Ishikawa (cell line): ENCODE measurements at regions not wholly inside any gene's neighbourhood (a gene's known extent, or its start where the extent isn't known, plus 50 kb on each side); places are given as distances from the start of the nearest gene placed in this dataset.

Experiments used
- CEBPB ChIP-seq: IDR thresholded peaks from 2 replicates; pipeline ENCODE4 v1.6.1; 2012
- CREB1 ChIP-seq: IDR thresholded peaks from 2 replicates; pipeline ENCODE4 v1.6.1; 2012; ENCODE audit warnings: low read depth
- EGR1 ChIP-seq: IDR thresholded peaks from 2 replicates; pipeline ENCODE4 v1.6.1; 2012
- EP300 ChIP-seq: IDR thresholded peaks from 2 replicates; pipeline ENCODE4 v1.6.1; 2012; ENCODE audit warnings: borderline replicate concordance
- FOXM1 ChIP-seq: IDR thresholded peaks from 2 replicates; pipeline ENCODE4 v1.6.1; 2012; ENCODE audit warnings: low read depth, borderline replicate concordance
- MAX ChIP-seq: IDR thresholded peaks from 2 replicates; pipeline ENCODE4 v1.6.1; 2012
- NFIC ChIP-seq: IDR thresholded peaks from 2 replicates; pipeline ENCODE4 v1.6.1; 2012
- RAD21 ChIP-seq: IDR thresholded peaks from 2 replicates; pipeline ENCODE4 v1.6.1; 2012; ENCODE audit warnings: low read depth
- REST ChIP-seq: IDR thresholded peaks from 2 replicates; pipeline ENCODE4 v1.6.1; 2012; ENCODE audit warnings: low read depth, mild to moderate bottlenecking
- TAF1 ChIP-seq: IDR thresholded peaks from 2 replicates; pipeline ENCODE4 v1.6.1; 2012; ENCODE audit warnings: low read depth, mild to moderate bottlenecking
- TCF12 ChIP-seq: IDR thresholded peaks from 2 replicates; pipeline ENCODE4 v1.6.1; 2012; ENCODE audit warnings: low read depth
- TEAD4 ChIP-seq: IDR thresholded peaks from 2 replicates; pipeline ENCODE4 v1.6.1; 2012
- USF1 ChIP-seq: IDR thresholded peaks from 2 replicates; pipeline ENCODE4 v1.6.1; 2012
- YY1 ChIP-seq: IDR thresholded peaks from 2 replicates; pipeline ENCODE4 v1.6.1; 2012; ENCODE audit warnings: low read depth
- ZBTB7A ChIP-seq: IDR thresholded peaks from 2 replicates; pipeline ENCODE4 v1.6.1; 2012; ENCODE audit warnings: low read depth

- TF ChIP-seq NFIC (no peak), EP300 (no peak), CEBPB (no peak), RAD21 (no peak), REST (no peak), FOXM1 (no peak), EGR1 (no peak), USF1 (no peak), TCF12 (no peak), YY1 (no peak), CREB1 (no peak), TEAD4 (no peak), TAF1 (no peak), ZBTB7A (no peak), MAX (no peak)
Measured at GRCh38 chr3:152030320-152030719, 156.9 kb downstream of the SUCNR1 start.

- TF ChIP-seq EP300 (no peak), TCF12 (no peak), ZBTB7A (no peak), USF1 (no peak), NFIC (no peak), TEAD4 (no peak)
Measured at GRCh38 chr3:152031321-152031720, 157.9 kb downstream of the SUCNR1 start.

- TF ChIP-seq REST (no peak), USF1 (no peak), TAF1 (no peak), EGR1 (no peak), NFIC (no peak), MAX (no peak), CREB1 (no peak), FOXM1 (no peak), CEBPB (no peak), TCF12 (no peak), EP300 (no peak), YY1 (no peak), ZBTB7A (no peak), RAD21 (no peak), TEAD4 (no peak)
Measured at GRCh38 chr3:152037297-152037696, 163.9 kb downstream of the SUCNR1 start.

GRCh38 chr3:152037953-152038352 is 164.5 kb downstream of the SUCNR1 start:
- TF ChIP-seq EGR1 (no peak), EP300 (no peak), CREB1 (no peak), TEAD4 (no peak), TAF1 (no peak), MAX (no peak), YY1 (no peak), USF1 (no peak), ZBTB7A (no peak), TCF12 (no peak), RAD21 (no peak), CEBPB (no peak), FOXM1 (no peak), NFIC (no peak), REST (no peak)
